Duodenal mucosa (tissue), 2 donors: ENCODE measurements at regions not wholly inside any gene's neighbourhood (a gene's known extent, or its start where the extent isn't known, plus 50 kb on each side); places are given as distances from the start of the nearest gene placed in this dataset.

ENCODE experiments used
- H3K27ac ChIP-seq: one replicate; pipeline ENCODE4 v1.7.0; 2013; ENCODE audit warnings: low read depth, low read length
- H3K27me3 ChIP-seq, 2 donors: one replicate each; pipeline ENCODE4 v1.7.0; 2013; ENCODE audit warnings: low read length in 2 of 2, control low read depth in 1 of 2; ENCODE audit not compliant: insufficient read depth in 2 of 2, control insufficient read depth in 1 of 2
- H3K36me3 ChIP-seq, 2 donors: one replicate each; pipeline ENCODE4 v1.7.0; 2013; ENCODE audit warnings: low read length in 2 of 2, control low read depth in 1 of 2; ENCODE audit not compliant: insufficient read depth in 2 of 2, control insufficient read depth in 1 of 2
- H3K4me1 ChIP-seq, 2 donors: one replicate each; pipeline ENCODE4 v1.7.0; 2013; ENCODE audit warnings: low read length in 2 of 2, control low read depth in 1 of 2; ENCODE audit not compliant: insufficient read depth in 2 of 2, control insufficient read depth in 1 of 2
- H3K4me3 ChIP-seq, 2 donors: one replicate each; pipeline ENCODE4 v1.7.0; 2013; ENCODE audit warnings: low read length in 2 of 2, low read depth in 1 of 2
- H3K9ac ChIP-seq, 2 donors: one replicate each; pipeline ENCODE4 v1.7.0; 2013; ENCODE audit warnings: low read length in 2 of 2, low read depth in 1 of 2
- H3K9me3 ChIP-seq, 2 donors: one replicate each; pipeline ENCODE4 v1.7.0; 2013; ENCODE audit warnings: low read length in 2 of 2, control low read depth in 1 of 2; ENCODE audit not compliant: control insufficient read depth in 1 of 2

DNA sequence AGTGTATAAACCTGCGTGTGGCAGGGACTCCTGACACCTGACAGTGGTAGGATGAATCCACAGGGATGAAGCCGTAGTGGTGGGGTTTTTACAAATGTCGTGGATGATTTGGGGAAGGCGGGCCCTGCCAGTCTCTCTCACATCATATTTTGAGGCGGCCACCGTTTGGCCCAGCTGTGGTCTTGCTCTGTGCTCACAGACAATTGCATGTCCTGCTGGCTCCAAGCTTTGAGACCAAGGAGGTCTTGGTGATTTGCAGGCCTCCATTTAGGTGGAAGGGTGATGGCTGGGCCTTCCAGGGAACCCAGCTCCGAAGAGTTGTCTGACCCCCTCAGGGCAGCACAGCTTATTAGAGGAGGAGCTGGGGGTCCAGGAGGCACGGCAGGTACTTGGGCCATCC, 151.1 kb upstream of the SHH start:
- Histone ChIP-seq H3K27ac (no peak overlapping the region), H3K4me3 (peak overlapping the region; percentile 69 to 80), H3K4me1 (peaks cover 33 to 34% of the 10 kb centered on the region in 2 donors), H3K9ac (peak overlapping the region; percentile 89 to 91), H3K27me3 (no peaks in the 10 kb centered on the region), H3K36me3 (peaks cover 4 to 15% of the 10 kb centered on the region in 2 donors), H3K9me3 (no peaks in the 10 kb centered on the region)

DNA sequence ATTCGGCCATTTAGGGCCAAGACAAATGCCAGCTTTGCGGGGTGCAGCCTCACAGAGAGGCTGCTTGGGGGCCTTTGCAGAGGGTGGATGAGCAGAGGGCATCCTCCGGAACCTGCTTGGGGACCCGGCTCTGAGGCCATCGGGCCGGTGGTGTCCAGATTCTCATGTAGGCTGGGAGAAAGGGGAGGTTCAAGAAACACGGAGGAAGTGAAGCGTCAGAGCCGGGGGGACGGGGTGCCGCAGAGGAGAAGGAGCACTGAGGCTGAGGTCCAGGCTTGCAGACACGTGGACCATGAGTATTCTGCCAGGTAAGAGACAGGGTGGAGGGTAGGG, 150.7 kb upstream of the SHH start:
- no peak overlapping the region for H3K27ac ChIP-seq

DNA sequence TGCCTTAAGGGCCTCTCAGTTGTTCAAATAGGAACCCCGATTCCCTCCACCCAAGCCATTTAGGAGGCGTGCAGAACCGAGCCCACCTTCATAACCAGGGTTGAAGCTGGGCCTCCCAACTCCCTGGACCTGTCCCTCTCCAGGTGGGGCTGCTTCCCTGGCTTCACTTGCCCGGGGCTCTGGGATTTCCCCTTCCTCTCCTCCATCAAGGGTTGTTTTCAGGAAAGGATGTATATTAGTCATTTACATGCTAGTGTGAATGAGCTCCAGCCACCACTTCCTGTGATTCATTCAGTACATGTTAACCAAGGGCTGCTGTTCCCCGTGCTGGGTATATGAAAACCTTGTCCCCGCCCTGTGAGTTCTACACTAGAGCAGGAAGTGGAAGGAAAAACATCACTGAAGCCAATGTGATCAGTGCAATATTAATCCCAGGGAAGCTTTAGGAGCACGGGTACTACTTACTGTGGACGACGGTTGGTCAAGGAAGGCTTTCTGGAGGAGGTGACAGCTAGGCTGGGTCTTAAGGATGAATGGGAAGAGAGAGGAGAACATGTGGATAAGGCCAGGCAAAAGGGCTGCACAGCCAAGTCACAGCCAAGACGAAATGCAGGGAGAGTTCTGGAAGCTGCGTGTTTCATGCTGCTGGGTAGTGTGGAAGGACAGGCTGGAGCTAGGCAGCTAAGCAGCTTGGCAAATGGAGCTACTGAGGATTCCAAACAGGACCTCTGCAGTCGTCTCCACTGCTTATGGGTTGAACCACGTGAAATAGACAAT, 150.1 kb upstream of the SHH start:
- peak overlapping the region; percentile 74 for H3K27ac ChIP-seq
- H3K27me3 ChIP-seq, result no peaks in the 10 kb centered on the region
- no peaks in the 10 kb centered on the region for H3K9me3 ChIP-seq
- H3K36me3 ChIP-seq, result peaks cover 4 to 15% of the 10 kb centered on the region in 2 donors
- H3K9ac ChIP-seq, result peak overlapping the region; percentile 89 to 91
- H3K4me3 ChIP-seq, result peak overlapping the region; percentile 69 to 80
- peaks cover 33 to 34% of the 10 kb centered on the region in 2 donors for H3K4me1 ChIP-seq

More for the DNA sequence above, 150.7 kb upstream of the SHH start:
- peaks cover 4 to 15% of the 10 kb centered on the region in 2 donors for H3K36me3 ChIP-seq
- peak overlapping the region; percentile 89 to 91 for H3K9ac ChIP-seq
- peaks cover 33 to 34% of the 10 kb centered on the region in 2 donors for H3K4me1 ChIP-seq
- H3K9me3 ChIP-seq, result no peaks in the 10 kb centered on the region
- H3K27me3 ChIP-seq, result no peaks in the 10 kb centered on the region
- H3K4me3 ChIP-seq, result peak overlapping the region; percentile 69 to 80

DNA sequence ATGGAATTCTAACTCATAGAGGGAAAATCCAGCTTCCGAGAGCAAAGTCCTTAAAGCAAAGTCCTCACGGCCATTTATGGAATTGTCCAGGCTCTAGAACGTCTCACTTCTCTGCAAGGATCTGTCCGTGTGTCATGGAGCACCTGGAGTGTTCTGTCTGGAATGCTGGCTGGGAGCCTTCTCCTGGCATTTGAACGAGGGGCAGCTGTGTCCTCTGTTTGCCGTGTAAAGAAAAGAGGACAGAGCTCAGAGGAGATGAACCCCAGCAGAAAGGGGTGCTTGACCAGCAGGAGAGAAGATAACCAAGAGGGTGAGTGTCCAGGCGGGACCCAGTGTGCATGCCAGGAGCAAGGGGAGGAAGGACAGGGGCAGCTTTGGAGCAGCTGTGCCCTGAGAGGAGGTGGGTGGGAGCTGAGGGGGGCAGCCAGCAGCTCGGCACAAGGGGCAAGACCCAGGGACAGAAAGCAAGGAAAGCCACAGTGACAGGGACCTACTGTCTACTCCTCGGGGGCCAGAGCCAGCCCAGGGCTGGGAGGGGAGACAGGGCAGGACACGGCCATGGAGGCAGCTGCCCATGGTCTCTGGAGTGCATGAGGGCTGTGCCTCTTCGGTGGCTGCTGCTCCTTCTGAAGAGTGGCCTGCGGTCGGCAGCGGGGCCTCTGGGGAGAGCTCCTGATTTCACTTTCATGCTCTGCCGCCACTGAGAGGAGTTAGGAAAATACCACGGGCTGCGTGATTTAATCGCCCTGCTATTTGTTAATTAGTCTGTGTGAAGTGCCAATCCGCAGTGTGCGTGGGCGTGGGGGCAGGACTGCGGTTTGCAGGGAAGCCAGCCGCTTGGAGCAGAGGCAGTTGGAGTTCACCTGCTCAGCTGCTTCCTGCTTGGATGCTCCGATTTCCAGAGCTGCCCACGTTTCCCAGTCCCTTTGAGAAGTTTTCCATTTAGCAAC, 149.3 kb upstream of the SHH start:
- Histone ChIP-seq H3K9ac (peak overlapping the region; percentile 89 to 91), H3K36me3 (peaks cover 4 to 15% of the 10 kb centered on the region in 2 donors), H3K4me3 (peak overlapping the region; percentile 69 to 80), H3K27me3 (no peaks in the 10 kb centered on the region), H3K4me1 (peaks cover 33 to 34% of the 10 kb centered on the region in 2 donors), H3K9me3 (no peaks in the 10 kb centered on the region), H3K27ac (peak overlapping the region; percentile 74)

DNA sequence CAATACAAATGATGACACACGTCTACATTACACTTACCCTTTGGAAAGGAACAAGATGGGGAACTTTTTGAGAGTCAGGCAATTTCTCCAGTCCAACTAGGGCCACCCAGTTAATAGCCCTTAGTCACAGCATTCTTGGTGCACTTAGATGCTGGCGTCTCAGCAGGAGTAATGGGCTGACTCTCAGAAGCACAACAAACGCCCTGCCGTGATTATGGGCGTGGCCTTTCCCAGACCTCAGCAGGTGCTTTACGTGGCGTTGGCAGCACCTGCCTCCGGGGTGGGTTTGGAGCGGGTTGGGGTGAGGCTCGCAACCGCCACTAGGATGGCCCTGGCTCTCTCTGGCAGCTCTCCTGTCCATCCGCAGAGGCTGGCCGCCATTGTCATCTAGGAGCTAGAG, 147.6 kb upstream of the SHH start:
- Histone ChIP-seq H3K27ac (peak overlapping the region; percentile 56), H3K4me3 (peak overlapping the region; percentile 69 to 80), H3K36me3 (peaks cover 0 to 8% of the 10 kb centered on the region in 2 donors), H3K9ac (peak overlapping the region; percentile 49 to 55), H3K9me3 (no peaks in the 10 kb centered on the region), H3K4me1 (peaks cover 34% of the 10 kb centered on the region in 2 donors), H3K27me3 (no peaks in the 10 kb centered on the region)

DNA sequence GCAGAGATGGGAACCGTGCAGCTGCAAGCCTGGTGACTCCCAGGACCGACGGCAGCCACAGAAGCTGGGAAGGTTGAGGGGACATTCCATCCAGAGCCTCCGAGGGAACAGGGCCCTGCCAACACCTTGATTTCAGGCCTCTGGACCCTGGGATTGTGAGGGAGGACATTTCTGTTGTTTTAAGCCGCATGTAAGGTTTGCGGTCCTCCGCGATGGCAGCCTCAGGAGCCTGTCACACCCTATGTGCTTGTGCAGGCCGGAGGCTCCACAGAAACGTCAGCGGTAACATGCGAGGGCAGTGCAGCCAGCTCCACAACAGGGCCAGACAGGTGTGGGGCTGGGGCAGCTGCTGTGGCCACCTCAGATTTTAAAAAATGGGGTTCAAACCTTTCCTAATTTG, 144.7 kb upstream of the SHH start:
- Histone ChIP-seq H3K9ac (no peak overlapping the region), H3K36me3 (no peaks in the 10 kb centered on the region), H3K27me3 (no peaks in the 10 kb centered on the region), H3K9me3 (no peaks in the 10 kb centered on the region), H3K27ac (no peak overlapping the region), H3K4me3 (no peak overlapping the region), H3K4me1 (peaks cover 38 to 41% of the 10 kb centered on the region in 2 donors)

DNA sequence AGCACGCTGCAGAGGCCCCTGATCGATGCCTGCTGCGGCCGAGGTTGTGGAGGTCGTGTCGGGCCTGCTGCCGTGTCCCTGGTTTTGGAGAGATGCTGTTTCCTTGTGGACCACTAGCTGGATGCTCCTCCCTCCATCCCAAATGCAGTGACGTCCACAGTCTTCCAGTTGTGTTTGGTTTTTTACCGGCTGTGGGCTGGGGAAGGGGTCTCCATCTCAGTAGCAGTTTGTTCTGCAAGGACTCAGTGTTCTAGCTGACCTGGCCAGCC, 143.0 kb upstream of the SHH start:
- Histone ChIP-seq H3K27me3 (no peaks in the 10 kb centered on the region), H3K4me3 (no peak overlapping the region), H3K36me3 (no peaks in the 10 kb centered on the region), H3K27ac (no peak overlapping the region), H3K9me3 (no peaks in the 10 kb centered on the region), H3K9ac (no peak overlapping the region), H3K4me1 (peaks cover 40 to 45% of the 10 kb centered on the region in 2 donors)

DNA sequence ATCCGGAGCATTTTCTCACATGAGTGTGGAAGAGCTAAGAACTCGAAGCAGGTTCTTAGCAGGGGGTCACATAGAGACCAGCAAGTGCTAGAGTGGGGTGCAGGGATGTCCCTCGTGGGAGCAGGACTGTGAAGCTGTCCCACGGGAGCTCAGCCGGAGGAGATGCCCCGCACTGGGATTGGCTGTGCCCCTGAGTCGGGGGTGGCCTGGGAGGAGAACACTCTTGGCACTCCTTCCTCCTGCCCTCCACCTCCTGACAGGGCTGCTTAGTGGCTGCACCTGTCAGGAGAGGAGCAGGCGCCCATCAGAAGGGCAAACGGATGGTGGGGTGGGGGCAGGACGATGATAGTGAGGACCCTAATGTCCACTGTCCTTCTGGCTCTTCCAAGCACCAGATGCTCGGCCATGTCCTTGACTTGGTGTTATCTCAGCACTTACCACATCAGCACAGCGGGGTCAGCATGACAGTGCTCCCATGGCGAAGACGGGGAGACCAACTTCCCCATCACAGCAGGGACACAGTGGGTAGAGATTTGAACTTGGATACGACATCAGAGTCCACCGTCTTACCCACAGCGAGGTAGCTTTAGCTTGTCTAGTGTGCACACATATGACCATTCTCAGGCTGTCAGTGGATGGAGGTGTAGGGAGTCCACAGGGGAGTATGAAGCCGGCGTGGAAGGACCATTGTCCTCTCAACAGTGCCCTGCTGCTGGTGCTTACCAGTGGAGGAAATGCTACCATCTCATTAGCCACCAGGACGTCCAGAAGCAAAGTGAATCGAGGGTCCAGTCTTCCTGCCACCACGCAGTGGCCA, 142.5 kb upstream of the SHH start:
- Histone ChIP-seq H3K9me3 (no peaks in the 10 kb centered on the region), H3K4me3 (no peak overlapping the region), H3K4me1 (peaks cover 37 to 44% of the 10 kb centered on the region in 2 donors), H3K27me3 (no peaks in the 10 kb centered on the region), H3K36me3 (no peaks in the 10 kb centered on the region), H3K27ac (no peak overlapping the region), H3K9ac (no peak overlapping the region)

DNA sequence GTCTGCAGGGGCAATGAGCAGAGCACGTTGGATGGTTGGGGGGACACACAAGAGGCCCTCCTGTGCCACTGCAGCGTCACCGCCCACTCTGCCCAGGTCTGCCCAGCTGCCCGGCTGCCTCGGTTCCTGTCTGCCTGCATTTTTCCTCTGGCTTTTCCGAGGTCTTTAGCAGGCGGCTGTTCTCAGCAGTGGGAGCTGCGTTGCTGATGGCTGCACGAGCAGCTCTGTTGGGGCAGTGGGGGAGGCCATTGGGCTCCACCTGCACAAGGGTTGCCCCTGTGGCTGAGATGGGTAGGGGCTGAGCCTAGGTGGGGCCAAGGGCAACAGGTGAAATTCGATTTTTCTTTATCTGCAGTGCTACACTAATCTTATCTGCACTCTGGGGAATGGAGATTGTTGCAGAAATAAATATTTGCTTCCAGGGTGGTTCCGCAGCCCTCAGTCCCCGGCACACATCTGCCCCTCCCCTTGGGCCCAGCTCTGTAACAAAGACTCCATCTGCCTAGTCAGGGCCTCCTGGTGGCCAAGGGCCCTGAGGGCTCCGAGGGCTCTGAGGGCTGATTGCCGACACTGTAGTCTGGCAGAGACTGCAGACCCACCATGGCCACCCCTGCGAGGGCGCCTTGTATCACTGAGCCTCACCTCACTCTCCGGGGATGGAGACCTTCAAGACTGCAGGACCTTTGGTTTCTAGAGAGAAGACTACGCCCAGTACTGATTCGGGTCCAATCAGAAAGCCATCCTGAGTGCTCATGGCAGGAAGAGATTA, 141.7 kb upstream of the SHH start:
- Histone ChIP-seq H3K9me3 (no peaks in the 10 kb centered on the region), H3K36me3 (no peaks in the 10 kb centered on the region), H3K27me3 (no peaks in the 10 kb centered on the region), H3K4me1 (peaks cover 33 to 38% of the 10 kb centered on the region in 2 donors), H3K27ac (no peak overlapping the region), H3K4me3 (no peak overlapping the region), H3K9ac (no peak overlapping the region)
